ENCODE measurements at regions not wholly inside any gene's neighbourhood (a gene's known extent, or its start where the extent isn't known, plus 50 kb on each side); places are given as distances from the start of the nearest gene placed in this dataset.

DNA sequence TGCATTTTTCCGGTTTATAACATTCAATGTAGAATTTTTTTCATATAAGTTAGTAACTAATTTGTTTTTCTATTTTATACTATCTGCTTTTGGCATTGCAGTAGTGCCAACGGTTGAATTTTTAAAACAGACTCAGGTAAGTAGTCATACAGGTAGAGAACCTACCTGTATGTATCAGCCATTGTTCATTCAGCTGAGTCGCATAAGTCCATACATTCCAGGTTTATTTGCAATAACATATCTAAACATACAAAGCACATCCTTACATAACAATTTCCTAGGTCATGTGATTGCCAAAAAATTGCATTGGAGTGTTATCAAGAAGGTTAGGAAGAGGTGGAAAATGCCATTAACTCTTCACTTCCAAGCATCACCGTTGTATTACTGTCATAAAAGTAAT lies 1059.3 kb upstream of the CNTN5 start:
- no peaks in the 10 kb centered on the region for H3K36me3 ChIP-seq
- no peak overlapping the region for H3K27ac ChIP-seq
- H3K4me1 ChIP-seq, result no peaks in the 10 kb centered on the region
- H3K27me3 ChIP-seq, result no peaks in the 10 kb centered on the region
- no peaks in the 10 kb centered on the region for H3K9me3 ChIP-seq
- no peak for DNase-seq (ENCODE audit: low spot score in 2 of 2)
- TF ChIP-seq POLR2AphosphoS5 (IDR thresholded peaks at IDR 0.05) (no peak), POLR2A (IDR thresholded peaks at IDR 0.05) (no peak)
- TF ChIP-seq, protein P1, sequence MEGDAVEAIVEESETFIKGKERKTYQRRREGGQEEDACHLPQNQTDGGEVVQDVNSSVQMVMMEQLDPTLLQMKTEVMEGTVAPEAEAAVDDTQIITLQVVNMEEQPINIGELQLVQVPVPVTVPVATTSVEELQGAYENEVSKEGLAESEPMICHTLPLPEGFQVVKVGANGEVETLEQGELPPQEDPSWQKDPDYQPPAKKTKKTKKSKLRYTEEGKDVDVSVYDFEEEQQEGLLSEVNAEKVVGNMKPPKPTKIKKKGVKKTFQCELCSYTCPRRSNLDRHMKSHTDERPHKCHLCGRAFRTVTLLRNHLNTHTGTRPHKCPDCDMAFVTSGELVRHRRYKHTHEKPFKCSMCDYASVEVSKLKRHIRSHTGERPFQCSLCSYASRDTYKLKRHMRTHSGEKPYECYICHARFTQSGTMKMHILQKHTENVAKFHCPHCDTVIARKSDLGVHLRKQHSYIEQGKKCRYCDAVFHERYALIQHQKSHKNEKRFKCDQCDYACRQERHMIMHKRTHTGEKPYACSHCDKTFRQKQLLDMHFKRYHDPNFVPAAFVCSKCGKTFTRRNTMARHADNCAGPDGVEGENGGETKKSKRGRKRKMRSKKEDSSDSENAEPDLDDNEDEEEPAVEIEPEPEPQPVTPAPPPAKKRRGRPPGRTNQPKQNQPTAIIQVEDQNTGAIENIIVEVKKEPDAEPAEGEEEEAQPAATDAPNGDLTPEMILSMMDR (IDR thresholded peaks at IDR 0.05), result no peak
- H3K4me3 ChIP-seq, result no peak overlapping the region
- intact Hi-C loops (cut with DNase I; ENCODE audit: low total_unique reads), result no loop called here

DNA sequence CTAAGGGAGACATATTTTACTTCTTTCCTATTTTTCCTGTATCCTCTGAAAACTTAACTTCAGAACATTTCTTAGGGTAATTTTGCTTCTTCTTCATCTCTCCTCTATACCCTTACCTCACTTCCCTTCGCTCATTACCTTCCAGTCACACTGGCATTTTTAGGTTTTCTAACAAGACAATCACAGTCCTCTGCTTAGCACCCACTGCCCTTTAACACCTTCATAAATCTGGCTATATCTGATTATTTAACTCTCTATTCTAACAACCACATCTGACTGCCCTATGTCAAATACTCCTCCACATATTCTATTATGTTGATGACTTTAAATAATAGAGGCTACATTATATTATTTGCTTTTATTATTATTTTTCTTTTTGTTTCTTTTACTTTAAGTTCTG lies 1058.0 kb upstream of the CNTN5 start:
- Histone ChIP-seq H3K27ac (no peak overlapping the region), H3K36me3 (no peaks in the 10 kb centered on the region), H3K27me3 (no peaks in the 10 kb centered on the region), H3K4me1 (no peaks in the 10 kb centered on the region), H3K4me3 (no peak overlapping the region), H3K9me3 (no peaks in the 10 kb centered on the region)
- DNase-seq (ENCODE audit: low spot score in 2 of 2), result no peak
- intact Hi-C loops (cut with DNase I; ENCODE audit: low total_unique reads), result no loop called here
- TF ChIP-seq, protein P1 (IDR thresholded peaks at IDR 0.05), result no peak

DNA sequence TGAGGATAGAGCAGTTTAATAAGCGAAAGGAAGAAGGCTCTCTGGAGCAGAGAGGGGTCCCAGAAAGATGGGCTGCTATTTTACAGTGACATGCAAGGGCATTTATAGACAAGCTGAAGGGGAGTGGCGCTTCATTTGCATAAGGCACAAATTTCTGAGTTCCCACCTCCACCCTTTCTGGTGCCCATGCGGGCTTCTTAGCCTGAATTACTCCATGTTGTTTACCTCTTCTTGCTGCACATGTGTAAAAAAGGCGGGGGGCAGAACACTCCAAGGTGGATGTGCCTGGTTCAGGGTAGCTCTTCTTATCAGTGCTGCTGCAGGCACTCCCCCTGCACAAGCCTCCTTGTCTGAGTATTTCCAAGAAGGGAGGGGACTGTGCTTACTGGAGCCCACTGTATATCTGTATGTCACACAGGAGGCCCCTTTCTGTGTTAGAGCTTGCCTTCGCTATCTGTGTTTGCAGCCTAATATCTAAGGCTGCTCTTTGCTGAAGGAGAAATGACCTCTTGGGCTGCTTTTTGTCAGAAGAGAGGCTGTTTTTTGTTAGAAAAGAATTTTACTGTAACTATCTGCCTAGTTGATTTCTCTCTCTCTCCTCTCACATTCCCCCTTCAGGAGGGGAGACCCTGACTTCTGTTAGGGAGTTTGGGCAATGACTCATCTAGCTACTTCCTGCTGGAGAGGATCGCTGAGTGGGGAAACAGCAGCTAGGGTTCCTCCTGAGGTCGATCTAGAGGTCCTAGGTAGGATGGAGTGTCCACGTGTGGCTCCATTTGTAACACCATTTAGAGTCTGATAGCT lies 1057.0 kb upstream of the CNTN5 start:
- no peak for DNase-seq (ENCODE audit: low spot score in 2 of 2)
- H3K27me3 ChIP-seq, result no peaks in the 10 kb centered on the region
- TF ChIP-seq POLR2AphosphoS5 (IDR thresholded peaks at IDR 0.05) (no peak), POLR2A (IDR thresholded peaks at IDR 0.05) (no peak)
- TF ChIP-seq, protein P1 (IDR thresholded peaks at IDR 0.05), result no peak
- no peaks in the 10 kb centered on the region for H3K36me3 ChIP-seq
- intact Hi-C loops (cut with DNase I; ENCODE audit: low total_unique reads), result no loop called here
- H3K4me1 ChIP-seq, result no peaks in the 10 kb centered on the region
- H3K27ac ChIP-seq, result no peak overlapping the region
- no peaks in the 10 kb centered on the region for H3K9me3 ChIP-seq
- no peak overlapping the region for H3K4me3 ChIP-seq

DNA sequence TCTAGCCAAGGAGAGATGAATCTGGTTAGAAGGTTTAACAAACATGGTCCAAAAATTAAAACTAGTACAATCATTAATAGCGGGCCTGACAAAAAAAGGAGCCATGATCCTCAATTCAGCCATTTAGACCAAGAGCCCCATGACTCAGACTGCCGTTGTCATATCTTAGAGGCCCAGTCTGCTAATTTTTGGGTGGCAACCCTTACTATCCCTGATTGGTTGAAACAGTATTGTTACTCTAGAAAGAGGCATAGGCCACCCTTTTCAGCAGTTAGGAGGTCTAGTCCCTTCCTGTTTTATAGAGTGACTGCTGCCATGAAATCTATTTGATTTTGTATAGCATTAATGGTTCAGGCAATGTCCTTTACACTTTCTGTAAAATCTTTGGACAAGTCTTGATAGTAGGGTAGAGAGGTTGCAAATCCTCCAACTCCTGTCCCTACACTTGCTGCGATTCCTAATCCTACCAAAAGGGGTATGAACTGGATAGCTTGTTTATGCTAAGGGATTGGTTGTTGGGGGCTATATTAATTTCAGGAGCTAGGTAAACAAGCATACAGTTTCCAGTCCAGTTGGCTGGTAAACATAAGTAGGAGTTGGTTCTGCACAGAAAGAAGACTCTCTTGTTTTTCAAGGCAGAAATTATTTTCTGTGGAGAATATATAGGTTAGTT lies 1056.3 kb upstream of the CNTN5 start:
- intact Hi-C loops (cut with DNase I; ENCODE audit: low total_unique reads), result no loop called here
- no peaks in the 10 kb centered on the region for H3K4me1 ChIP-seq
- H3K27ac ChIP-seq, result no peak overlapping the region
- H3K36me3 ChIP-seq, result no peaks in the 10 kb centered on the region
- no peaks in the 10 kb centered on the region for H3K9me3 ChIP-seq
- H3K4me3 ChIP-seq, result no peak overlapping the region
- H3K27me3 ChIP-seq, result no peaks in the 10 kb centered on the region
- TF ChIP-seq POLR2AphosphoS5 (IDR thresholded peaks at IDR 0.05), result no peak
- TF ChIP-seq, protein P1 (IDR thresholded peaks at IDR 0.05), result no peak
- no peak for TF ChIP-seq POLR2A (IDR thresholded peaks at IDR 0.05)
- no peak for DNase-seq (ENCODE audit: low spot score in 2 of 2)

DNA sequence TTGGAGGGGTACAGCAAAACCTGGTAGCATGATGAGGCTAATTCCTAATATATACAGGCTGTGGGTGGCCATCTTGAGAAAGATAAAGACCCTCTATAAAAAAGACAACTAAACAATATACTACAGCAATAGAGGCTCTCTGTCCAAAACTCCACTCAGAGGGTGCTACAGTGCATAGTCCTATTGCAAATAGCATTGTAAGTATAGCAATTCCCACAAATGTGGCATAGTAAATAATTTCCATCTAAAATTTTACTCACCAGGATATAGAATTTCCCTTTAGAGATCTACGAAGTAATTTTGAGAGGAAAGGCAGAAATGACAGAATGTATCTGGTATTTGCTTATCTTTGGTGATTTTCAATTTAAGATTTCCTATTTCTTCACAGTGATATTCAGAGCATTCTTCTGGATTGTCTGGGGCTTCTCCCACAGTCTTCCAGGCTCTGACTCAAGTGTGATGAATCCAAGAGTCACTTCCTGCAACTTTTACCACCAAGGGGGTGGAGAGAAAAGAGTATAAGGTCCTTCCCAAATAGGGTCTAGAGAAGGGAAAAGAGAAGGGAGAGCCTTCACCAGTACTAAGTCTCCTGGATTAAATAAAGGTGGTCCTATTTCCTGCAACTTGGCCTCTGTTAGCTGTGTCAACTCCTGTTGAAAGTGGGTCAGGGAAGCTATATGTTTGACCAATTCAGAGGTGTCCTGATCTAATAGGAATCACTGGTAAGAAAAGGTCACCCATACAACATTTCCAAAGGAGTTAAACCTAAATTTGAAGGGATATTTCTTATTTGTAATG lies 1054.7 kb upstream of the CNTN5 start:
- no peaks in the 10 kb centered on the region for H3K4me1 ChIP-seq
- H3K27ac ChIP-seq, result no peak overlapping the region
- no peaks in the 10 kb centered on the region for H3K36me3 ChIP-seq
- DNase-seq (ENCODE audit: low spot score in 2 of 2), result no peak
- no peaks in the 10 kb centered on the region for H3K27me3 ChIP-seq
- H3K9me3 ChIP-seq, result no peaks in the 10 kb centered on the region
- H3K4me3 ChIP-seq, result no peak overlapping the region
- no peak for TF ChIP-seq POLR2A (IDR thresholded peaks at IDR 0.05)
- TF ChIP-seq, protein P1 (IDR thresholded peaks at IDR 0.05), result no peak
- TF ChIP-seq POLR2AphosphoS5 (IDR thresholded peaks at IDR 0.05), result no peak
- intact Hi-C loops (cut with DNase I; ENCODE audit: low total_unique reads), result no loop called here

Measured in breast epithelium (tissue), 4 donors.